MM.1S (cell line): ENCODE measurements at regions not wholly inside any gene's neighbourhood (a gene's known extent, or its start where the extent isn't known, plus 50 kb on each side); places are given as distances from the start of the nearest gene placed in this dataset.
"Not testable (repeated sequence)": the region's sequence is repeated elsewhere in the genome, so short reads cannot be mapped to it uniquely, and the experiment has no call there.

Source experiments
- DNase-seq: peaks from one replicate; pipeline ENCODE4 v3.0.0-alpha.2; 2015
- H2AFZ ChIP-seq: fragments of 300-600 bp; sonication (generic); 2 replicates; pipeline ENCODE4 v1.6.0; 2016; ENCODE audit warnings: antibody characterized with exemption, low read length
- H3F3A ChIP-seq: fragments of 300-600 bp; sonication (generic); 2 replicates; pipeline ENCODE4 v1.6.1; 2016; ENCODE audit warnings: mild to moderate bottlenecking, antibody characterized with exemption, low read length, moderate library complexity, mixed read lengths; ENCODE audit not compliant: insufficient read depth
- H3K27ac ChIP-seq: fragments of 300-600 bp; sonication (generic); 2 replicates; pipeline ENCODE4 v1.5.1; 2016; ENCODE audit warnings: mild to moderate bottlenecking, low read length
- H3K27me3 ChIP-seq: fragments of 300-600 bp; sonication (generic); replicated peaks from 2 replicates; pipeline ENCODE4 v1.6.0; 2016; ENCODE audit warnings: low read length; ENCODE audit not compliant: insufficient read depth
- H3K36me3 ChIP-seq: fragments of 300-600 bp; sonication (generic); replicated peaks from 2 replicates; pipeline ENCODE4 v1.6.1; 2016; ENCODE audit warnings: mild to moderate bottlenecking, low read length, mixed read lengths; ENCODE audit not compliant: insufficient read depth
- H3K4me1 ChIP-seq: fragments of 300-600 bp; sonication (generic); 2 replicates; pipeline ENCODE4 v1.6.1; 2016; ENCODE audit warnings: low read length, mixed read lengths
- H3K4me2 ChIP-seq: fragments of 300-600 bp; sonication (generic); 2 replicates; pipeline ENCODE4 v1.6.0; 2016; ENCODE audit warnings: low read depth, low read length
- H3K4me3 ChIP-seq: fragments of 300-600 bp; sonication (generic); 2 replicates; pipeline ENCODE4 v1.5.1; 2016; ENCODE audit warnings: low read length, mixed read lengths
- H3K79me2 ChIP-seq: fragments of 300-600 bp; sonication (generic); 2 replicates; pipeline ENCODE4 v1.6.1; 2016; ENCODE audit warnings: mixed run types, low read length, mixed read lengths
- H3K9ac ChIP-seq: fragments of 300-600 bp; sonication (generic); 2 replicates; pipeline ENCODE4 v1.6.1; 2016; ENCODE audit warnings: low read length, mixed read lengths
- H3K9me2 ChIP-seq: fragments of 300-600 bp; sonication (generic); replicated peaks from 2 replicates; pipeline ENCODE4 v1.6.1; 2016; ENCODE audit warnings: mild to moderate bottlenecking, low read length, mixed read lengths; ENCODE audit not compliant: insufficient read depth
- H3K9me3 ChIP-seq: fragments of 300-600 bp; sonication (generic); replicated peaks from 2 replicates; pipeline ENCODE4 v1.6.1; 2016; ENCODE audit warnings: mild to moderate bottlenecking, low read length, mixed read lengths; ENCODE audit not compliant: insufficient read depth
- H4K20me1 ChIP-seq: fragments of 300-600 bp; sonication (generic); 2 replicates; pipeline ENCODE4 v1.6.1; 2016; ENCODE audit warnings: mild to moderate bottlenecking, low read length, moderate library complexity, mixed read lengths; ENCODE audit not compliant: insufficient read depth
- CTCF ChIP-seq: fragments of 300-600 bp; sonication (generic); IDR thresholded peaks from 2 replicates; pipeline ENCODE4 v1.5.1; 2016; ENCODE audit warnings: antibody characterized with exemption, low read length, mixed read lengths
- EZH2 ChIP-seq: fragments of 300-600 bp; sonication (generic); optimal IDR thresholded peaks from 2 replicates; pipeline ENCODE3; 2017; ENCODE audit warnings: low read depth, mild to moderate bottlenecking, antibody characterized with exemption, low read length, mixed read lengths
- EZH2phosphoT487 ChIP-seq: fragments of 300-600 bp; sonication (generic); IDR thresholded peaks from 2 replicates; pipeline ENCODE4 v1.6.1; 2018; ENCODE audit warnings: antibody characterized with exemption, low read length

- no peak overlapping the region for H3K4me2 ChIP-seq
- H3F3A ChIP-seq = no peaks in the 10 kb centered on the region
- no peak for DNase-seq
- no peaks in the 10 kb centered on the region for H3K4me1 ChIP-seq
- peaks cover 77% of the 10 kb centered on the region for H3K27me3 ChIP-seq
- H4K20me1 ChIP-seq = no peaks in the 10 kb centered on the region
- no peaks in the 10 kb centered on the region for H3K79me2 ChIP-seq
- H3K9ac ChIP-seq = no peak overlapping the region
- H3K4me3 ChIP-seq = no peak overlapping the region
- TF ChIP-seq EZH2phosphoT487 (no peak), EZH2 (no peak), CTCF (no peak)
- H3K9me2 ChIP-seq = no peaks in the 10 kb centered on the region
- no peak overlapping the region for H3K27ac ChIP-seq
- H3K9me3 ChIP-seq = no peaks in the 10 kb centered on the region
- H2AFZ ChIP-seq = no peak overlapping the region
- no peaks in the 10 kb centered on the region for H3K36me3 ChIP-seq
These were observed 588.7 kb downstream of the MATN1 start for GRCh38 chr1:30134466-30135217.

- H3K27me3 ChIP-seq = peaks cover 75% of the 10 kb centered on the region
- no peaks in the 10 kb centered on the region for H4K20me1 ChIP-seq
- no peaks in the 10 kb centered on the region for H3K4me1 ChIP-seq
- DNase-seq = no peak
- H2AFZ ChIP-seq = no peak overlapping the region
- H3K9me2 ChIP-seq = no peaks in the 10 kb centered on the region
- no peak overlapping the region for H3K9ac ChIP-seq
- no peaks in the 10 kb centered on the region for H3K79me2 ChIP-seq
- H3K4me3 ChIP-seq = no peak overlapping the region
- TF ChIP-seq CTCF (no peak), EZH2phosphoT487 (no peak), EZH2 (no peak)
- H3F3A ChIP-seq = no peaks in the 10 kb centered on the region
- H3K36me3 ChIP-seq = no peaks in the 10 kb centered on the region
- H3K27ac ChIP-seq = no peak overlapping the region
- no peaks in the 10 kb centered on the region for H3K9me3 ChIP-seq
- no peak overlapping the region for H3K4me2 ChIP-seq
These were observed 589.9 kb downstream of the MATN1 start for GRCh38 chr1:30133414-30134055.

GRCh38 chr1:30132602-30133286, 590.6 kb downstream of the MATN1 start:
- DNase-seq = no peak
- no peaks in the 10 kb centered on the region for H3K36me3 ChIP-seq
- H4K20me1 ChIP-seq = no peaks in the 10 kb centered on the region
- no peaks in the 10 kb centered on the region for H3K9me2 ChIP-seq
- peaks cover 69% of the 10 kb centered on the region for H3K27me3 ChIP-seq
- no peak for TF ChIP-seq CTCF
- TF ChIP-seq EZH2 = no peak
- no peak for TF ChIP-seq EZH2phosphoT487
- H3K9me3 ChIP-seq = no peaks in the 10 kb centered on the region
- H3K27ac ChIP-seq = no peak overlapping the region
- no peak overlapping the region for H2AFZ ChIP-seq
- H3K9ac ChIP-seq = no peak overlapping the region
- no peaks in the 10 kb centered on the region for H3F3A ChIP-seq
- no peaks in the 10 kb centered on the region for H3K79me2 ChIP-seq
- no peak overlapping the region for H3K4me2 ChIP-seq
- no peaks in the 10 kb centered on the region for H3K4me1 ChIP-seq
- no peak overlapping the region for H3K4me3 ChIP-seq

- not testable (repeated sequence) for H3K79me2 ChIP-seq, DNase-seq, H4K20me1 ChIP-seq, H2AFZ ChIP-seq, H3F3A ChIP-seq, H3K9me2 ChIP-seq, H3K4me1 ChIP-seq, H3K4me2 ChIP-seq, H3K9ac ChIP-seq, H3K9me3 ChIP-seq, H3K4me3 ChIP-seq, H3K27ac ChIP-seq, H3K36me3 ChIP-seq
- H3K27me3 ChIP-seq = peaks cover 63% of the 10 kb centered on the region
These were observed 592.8 kb downstream of the MATN1 start for GRCh38 chr1:30130566-30130965.
